ENCODE measurements at regions not wholly inside any gene's neighbourhood (a gene's known extent, or its start where the extent isn't known, plus 50 kb on each side); places are given as distances from the start of the nearest gene placed in this dataset.
"Not testable (repeated sequence)": the region's sequence is repeated elsewhere in the genome, so short reads cannot be mapped to it uniquely, and the experiment has no call there.

DNA sequence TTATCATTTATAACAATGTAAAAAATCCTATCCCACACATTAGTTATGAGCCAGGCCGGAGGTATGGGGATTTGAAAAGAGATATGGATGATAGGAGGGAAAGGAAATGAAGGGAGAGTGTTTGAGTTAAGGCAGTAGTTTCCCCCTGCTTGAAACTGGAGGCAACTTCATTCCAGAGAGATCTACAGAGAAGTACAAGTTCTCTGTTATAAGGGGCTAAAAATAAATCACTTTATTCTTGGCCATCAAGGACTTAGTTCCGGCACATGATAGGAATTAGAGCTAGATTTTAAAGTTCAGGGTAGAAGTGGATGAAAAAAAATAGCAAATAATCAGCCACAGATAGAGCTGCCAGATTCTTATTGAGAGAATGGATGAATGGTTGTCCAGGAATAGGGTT lies 289.7 kb downstream of the ZNF37A start:
- TF ChIP-seq CHD2 (IDR thresholded peaks at IDR 0.05; ENCODE audit: borderline replicate concordance, low read depth, low read length); RFX5 (IDR thresholded peaks at IDR 0.05; ENCODE audit: low read depth, low read length); POLR2A (IDR thresholded peaks at IDR 0.05; ENCODE audit: low read depth, low read length); STAT3 (IDR thresholded peaks at IDR 0.05; ENCODE audit: low read depth, low read length); MYC (IDR thresholded peaks at IDR 0.05; ENCODE audit: insufficient read depth, insufficient read length, insufficient replicate concordance, low read length, severe bottlenecking); POLR2AphosphoS5 (IDR thresholded peaks at IDR 0.05; ENCODE audit: low read length); RAD51 (IDR thresholded peaks at IDR 0.05): not testable (repeated sequence)
- TF ChIP-seq, protein P1, sequence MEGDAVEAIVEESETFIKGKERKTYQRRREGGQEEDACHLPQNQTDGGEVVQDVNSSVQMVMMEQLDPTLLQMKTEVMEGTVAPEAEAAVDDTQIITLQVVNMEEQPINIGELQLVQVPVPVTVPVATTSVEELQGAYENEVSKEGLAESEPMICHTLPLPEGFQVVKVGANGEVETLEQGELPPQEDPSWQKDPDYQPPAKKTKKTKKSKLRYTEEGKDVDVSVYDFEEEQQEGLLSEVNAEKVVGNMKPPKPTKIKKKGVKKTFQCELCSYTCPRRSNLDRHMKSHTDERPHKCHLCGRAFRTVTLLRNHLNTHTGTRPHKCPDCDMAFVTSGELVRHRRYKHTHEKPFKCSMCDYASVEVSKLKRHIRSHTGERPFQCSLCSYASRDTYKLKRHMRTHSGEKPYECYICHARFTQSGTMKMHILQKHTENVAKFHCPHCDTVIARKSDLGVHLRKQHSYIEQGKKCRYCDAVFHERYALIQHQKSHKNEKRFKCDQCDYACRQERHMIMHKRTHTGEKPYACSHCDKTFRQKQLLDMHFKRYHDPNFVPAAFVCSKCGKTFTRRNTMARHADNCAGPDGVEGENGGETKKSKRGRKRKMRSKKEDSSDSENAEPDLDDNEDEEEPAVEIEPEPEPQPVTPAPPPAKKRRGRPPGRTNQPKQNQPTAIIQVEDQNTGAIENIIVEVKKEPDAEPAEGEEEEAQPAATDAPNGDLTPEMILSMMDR (IDR thresholded peaks at IDR 0.05 in 2 of 3, conservative IDR thresholded peaks at IDR 0.05 in 1 of 3; ENCODE audit: control insufficient read depth in 2 of 3, extremely low read depth in 1 of 3, insufficient read depth in 1 of 3, low read depth in 3 of 3, low read length in 3 of 3), result not testable (repeated sequence)
